GM12875 (cell line): ENCODE measurements at regions not wholly inside any gene's neighbourhood (a gene's known extent, or its start where the extent isn't known, plus 50 kb on each side); places are given as distances from the start of the nearest gene placed in this dataset.

ENCODE experiments used
- H3K4me3 ChIP-seq: one replicate; pipeline ENCODE4 v1.5.1; 2011; ENCODE audit warnings: low read depth, low read length, control low read depth
- TF ChIP-seq, protein P1 (sequence below): IDR thresholded peaks from 2 replicates; pipeline ENCODE4 v1.5.1; 2011; ENCODE audit warnings: low read depth, mild to moderate bottlenecking, control low read depth, inconsistent platforms, low read length, moderate library complexity, borderline replicate concordance; ENCODE audit not compliant: insufficient read depth

DNA sequence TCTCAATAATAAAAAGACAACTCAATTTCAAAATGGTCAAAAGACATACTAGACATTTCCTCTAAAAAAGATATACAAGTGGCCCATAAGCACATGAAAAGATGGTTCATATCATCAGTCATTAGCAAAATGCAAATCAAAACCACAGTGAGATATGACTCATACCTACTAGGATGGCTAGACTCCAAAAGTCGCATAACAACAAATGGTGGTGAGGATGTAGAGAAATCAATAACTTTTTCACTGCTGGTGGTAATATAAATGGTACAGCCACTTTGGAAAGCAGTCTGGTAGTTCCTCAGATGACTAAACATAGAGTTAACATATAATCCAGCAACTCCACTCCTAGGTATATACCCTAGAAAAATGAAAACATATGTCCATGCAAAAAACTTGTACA, 242.3 kb upstream of the NOL4 start:
- TF ChIP-seq, protein P1, sequence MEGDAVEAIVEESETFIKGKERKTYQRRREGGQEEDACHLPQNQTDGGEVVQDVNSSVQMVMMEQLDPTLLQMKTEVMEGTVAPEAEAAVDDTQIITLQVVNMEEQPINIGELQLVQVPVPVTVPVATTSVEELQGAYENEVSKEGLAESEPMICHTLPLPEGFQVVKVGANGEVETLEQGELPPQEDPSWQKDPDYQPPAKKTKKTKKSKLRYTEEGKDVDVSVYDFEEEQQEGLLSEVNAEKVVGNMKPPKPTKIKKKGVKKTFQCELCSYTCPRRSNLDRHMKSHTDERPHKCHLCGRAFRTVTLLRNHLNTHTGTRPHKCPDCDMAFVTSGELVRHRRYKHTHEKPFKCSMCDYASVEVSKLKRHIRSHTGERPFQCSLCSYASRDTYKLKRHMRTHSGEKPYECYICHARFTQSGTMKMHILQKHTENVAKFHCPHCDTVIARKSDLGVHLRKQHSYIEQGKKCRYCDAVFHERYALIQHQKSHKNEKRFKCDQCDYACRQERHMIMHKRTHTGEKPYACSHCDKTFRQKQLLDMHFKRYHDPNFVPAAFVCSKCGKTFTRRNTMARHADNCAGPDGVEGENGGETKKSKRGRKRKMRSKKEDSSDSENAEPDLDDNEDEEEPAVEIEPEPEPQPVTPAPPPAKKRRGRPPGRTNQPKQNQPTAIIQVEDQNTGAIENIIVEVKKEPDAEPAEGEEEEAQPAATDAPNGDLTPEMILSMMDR: no peak
- no peak overlapping the region for H3K4me3 ChIP-seq

DNA sequence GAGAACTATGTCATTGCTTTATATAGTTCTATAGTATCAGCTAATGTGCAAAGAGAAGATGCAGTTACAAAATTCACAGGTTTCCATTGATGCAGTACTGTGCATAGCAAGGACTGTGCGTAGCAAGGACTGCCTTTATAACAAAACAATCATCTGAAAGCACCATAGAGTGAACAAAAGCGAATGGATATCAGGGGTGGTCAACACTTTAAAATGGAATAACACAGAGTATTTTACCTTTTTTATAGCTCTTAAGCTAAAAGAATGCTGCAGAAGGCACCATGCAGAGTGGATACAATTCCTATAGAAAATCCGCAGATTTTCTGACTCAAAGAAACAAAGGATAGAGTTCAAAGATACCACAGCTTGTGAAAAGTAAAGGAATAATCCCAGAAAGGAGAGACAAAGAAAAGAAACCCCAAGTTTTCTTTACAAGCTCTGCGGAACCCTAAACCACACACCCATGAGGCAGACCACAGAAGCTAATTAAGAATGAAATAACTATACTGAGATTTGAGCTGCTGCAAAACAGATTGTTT, 229.9 kb upstream of the DTNA start:
- TF ChIP-seq, protein P1: no peak
- no peak overlapping the region for H3K4me3 ChIP-seq

DNA sequence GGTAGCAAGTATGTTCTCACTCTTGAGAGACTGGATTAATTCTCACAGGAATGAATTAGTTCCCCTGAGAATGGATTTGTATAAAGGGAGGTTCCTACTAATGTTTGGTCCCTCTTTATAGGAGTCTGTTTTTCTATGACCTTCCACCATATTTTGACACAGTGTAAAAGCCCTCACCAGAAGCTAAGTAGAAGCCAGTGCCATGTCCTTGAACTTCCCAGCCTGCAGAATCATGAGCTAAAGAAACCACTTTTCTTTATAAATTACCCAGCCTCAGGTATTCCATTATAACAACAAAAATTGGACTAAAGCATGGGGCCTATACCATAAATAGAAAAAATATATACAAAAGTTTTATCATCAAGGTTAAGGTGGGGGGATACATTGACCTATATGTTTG, 227.9 kb upstream of the DTNA start:
- H3K4me3 ChIP-seq: no peak overlapping the region
- TF ChIP-seq, protein P1: no peak

DNA sequence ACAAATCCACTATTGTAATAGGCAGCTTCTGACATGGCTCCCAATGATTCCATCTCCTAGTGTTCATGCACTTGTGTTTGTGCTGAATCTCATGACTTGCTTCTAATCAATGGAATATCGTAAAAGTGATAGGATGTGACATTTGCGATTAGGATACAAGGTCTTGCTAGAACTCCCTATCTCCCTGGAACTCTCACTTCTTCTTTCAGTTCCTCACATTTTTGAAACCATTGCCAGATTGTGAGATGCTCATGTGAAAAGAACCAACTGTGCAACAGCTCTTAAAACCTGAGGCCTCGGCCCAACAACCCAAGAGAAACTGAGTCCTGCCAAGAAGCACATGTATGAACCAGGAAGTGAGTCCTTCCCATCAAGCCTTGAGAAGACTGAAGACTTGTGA, 226.9 kb upstream of the DTNA start:
- no peak overlapping the region for H3K4me3 ChIP-seq
- TF ChIP-seq, protein P1: no peak

DNA sequence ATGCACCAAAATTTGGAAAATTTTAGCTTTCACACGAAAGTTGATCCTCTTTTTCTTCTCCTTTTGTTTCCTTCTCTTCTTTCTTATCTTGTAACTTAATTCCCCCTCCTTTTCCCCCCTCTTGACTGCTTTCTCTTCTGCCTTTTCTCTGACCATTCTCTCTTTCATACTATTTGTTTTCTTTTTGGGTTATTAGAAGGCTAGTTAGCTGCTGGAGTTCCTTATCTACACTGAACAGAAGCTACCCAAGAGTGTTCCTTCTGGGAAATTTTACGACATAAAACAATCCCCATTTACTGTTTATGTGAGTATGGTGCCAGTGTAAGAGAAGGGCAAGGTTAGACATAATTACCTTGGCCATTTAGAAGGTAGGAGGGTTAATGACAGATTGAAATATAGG, 218.4 kb upstream of the DTNA start:
- no peak overlapping the region for H3K4me3 ChIP-seq
- TF ChIP-seq, protein P1: no peak

DNA sequence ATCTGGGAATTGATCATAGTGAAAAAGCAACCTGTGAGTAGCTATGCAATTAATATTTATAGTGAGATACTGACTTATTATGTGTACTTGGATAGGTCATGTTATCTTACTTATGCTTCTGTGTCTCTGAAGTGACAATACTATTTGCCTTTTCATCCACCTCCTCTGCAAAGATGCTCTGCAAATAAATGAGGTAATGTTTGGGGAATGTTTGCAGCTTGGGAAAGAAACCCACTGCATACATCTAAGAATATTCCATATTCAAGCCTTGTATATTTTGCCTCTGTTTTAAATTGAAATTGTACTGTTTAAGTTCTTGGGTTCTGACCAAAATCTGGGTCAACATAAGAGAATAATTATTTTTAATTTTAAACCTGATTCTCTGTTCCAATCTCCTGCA, 217.4 kb upstream of the DTNA start:
- TF ChIP-seq, protein P1: no peak
- no peak overlapping the region for H3K4me3 ChIP-seq

DNA sequence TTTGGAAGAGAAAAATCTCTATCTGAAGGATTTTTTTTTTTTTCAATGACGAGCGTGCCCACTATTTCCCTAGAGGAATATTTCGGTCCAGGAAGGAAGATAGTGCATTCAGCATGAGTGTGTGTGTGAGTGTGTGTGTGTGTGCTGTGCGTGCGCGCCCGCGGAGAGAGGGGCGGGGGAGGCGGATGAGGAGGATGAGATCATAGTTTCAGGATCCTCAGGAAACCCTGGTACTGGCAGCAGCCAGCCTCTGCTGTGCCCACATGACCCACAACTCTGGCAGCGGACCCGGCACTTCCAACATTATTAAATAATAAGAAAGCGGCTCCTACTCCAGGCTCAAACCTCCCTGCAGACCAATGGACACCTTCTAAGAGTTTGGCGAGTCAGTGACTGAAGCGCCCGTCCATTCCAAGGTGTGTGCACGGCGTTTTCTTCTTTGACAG, 217.0 kb upstream of the DTNA start:
- no peak overlapping the region for H3K4me3 ChIP-seq
- TF ChIP-seq, protein P1: no peak
